TTC549 (cell line): ENCODE measurements at regions not wholly inside any gene's neighbourhood (a gene's known extent, or its start where the extent isn't known, plus 50 kb on each side); places are given as distances from the start of the nearest gene placed in this dataset.
"Not testable (repeated sequence)": the region's sequence is repeated elsewhere in the genome, so short reads cannot be mapped to it uniquely, and the experiment has no call there.

ENCODE experiments used
- FAIRE-seq: peaks from 2 replicates; lab custom pipeline; 2012; peaks lifted over from hg19 to GRCh38; lab: Jason Lieb, UNC

- no peak for FAIRE-seq
These were observed 94.2 kb downstream of the OLIG3 start for GRCh38 chr6:137399881-137400443.

GRCh38 chr6:137395316-137395715 is 98.9 kb downstream of the OLIG3 start:
- no peak for FAIRE-seq

DNA sequence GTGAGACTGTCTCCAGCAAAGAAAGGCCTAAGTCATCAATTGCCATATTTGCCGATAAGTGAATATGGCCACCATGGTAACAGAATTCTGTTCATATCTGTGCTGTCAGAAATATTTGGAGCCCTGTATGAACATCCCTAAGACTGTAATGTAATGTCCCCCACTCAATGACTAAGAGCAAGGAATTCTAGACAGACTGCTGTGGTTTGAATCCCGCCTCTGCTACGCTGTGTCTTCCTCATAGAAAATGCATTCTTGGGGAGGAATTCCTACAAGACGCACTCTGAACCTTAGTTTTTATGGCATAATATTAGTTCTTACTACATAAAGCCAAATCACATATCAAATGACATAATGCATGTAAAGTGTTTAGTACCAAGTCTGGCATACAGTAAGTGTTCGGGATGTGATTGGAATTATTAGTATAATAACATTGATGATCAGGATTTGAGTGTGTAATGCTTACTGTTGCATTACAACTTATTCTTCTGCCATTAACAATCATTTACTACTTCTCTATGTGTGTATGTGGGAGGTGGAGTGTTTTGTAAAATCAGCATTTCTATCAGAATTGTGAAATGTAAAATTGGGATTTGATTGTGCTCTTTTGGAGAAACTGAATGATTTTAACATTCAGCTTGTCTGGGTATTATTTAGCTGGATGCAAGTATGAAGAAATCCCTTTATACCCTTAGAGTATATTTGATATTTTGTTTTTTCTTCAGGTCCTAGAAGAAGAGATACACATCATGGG is 103.0 kb downstream of the OLIG3 start:
- FAIRE-seq: no peak

DNA sequence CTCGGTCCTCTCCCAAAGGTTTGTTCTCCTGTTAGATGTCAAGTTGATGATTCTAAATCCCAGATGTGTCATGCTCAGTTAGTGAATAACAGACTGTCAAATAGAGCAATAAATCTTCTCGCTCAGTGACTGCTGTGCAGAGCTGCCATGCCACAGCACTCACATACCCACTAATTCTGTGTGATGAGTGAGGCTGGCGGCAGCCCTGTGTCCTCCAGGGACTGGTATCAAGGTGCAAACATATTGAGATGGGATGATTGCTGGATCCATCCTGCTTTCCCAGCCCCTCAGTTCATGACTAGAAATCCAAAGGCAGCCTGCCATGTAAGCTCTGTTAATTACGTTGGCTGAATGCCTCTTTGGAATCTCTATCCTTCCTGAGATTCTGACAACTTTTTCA is 103.9 kb downstream of the OLIG3 start:
- FAIRE-seq: no peak

- FAIRE-seq: no peak
These were observed 105.0 kb downstream of the OLIG3 start for GRCh38 chr6:137389150-137389704.

- no peak for FAIRE-seq
These were observed 107.0 kb downstream of the OLIG3 start for GRCh38 chr6:137387096-137387764.

DNA sequence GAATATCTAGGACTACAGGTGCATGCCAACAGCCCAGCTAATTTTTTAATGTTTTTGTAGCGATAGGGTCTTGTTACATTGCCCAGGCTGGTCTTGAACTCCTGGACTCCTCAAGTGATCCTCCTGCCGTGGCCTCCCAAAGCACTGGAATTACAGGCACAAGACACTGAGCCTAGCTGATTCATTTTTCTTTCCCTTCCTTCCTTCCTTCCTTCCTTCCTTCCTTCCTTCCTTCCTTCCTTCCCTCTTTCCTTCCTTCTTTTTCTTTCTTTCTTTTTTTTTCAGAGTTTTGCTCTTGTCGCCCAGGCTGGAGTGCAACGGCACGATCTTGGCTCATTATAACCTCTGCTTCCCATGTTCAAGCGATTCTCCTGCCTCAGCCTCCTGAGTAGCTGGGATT is 110.9 kb downstream of the OLIG3 start:
- FAIRE-seq: not testable (repeated sequence)

GRCh38 chr6:137378090-137378369 is 116.2 kb downstream of the OLIG3 start:
- no peak for FAIRE-seq

- FAIRE-seq: no peak
These were observed 120.9 kb downstream of the OLIG3 start for GRCh38 chr6:137373296-137373695.

GRCh38 chr6:137372532-137372931 is 121.7 kb downstream of the OLIG3 start:
- FAIRE-seq: no peak

- FAIRE-seq: no peak
These were observed 122.6 kb downstream of the OLIG3 start for GRCh38 chr6:137371634-137372016.

GRCh38 chr6:137370871-137371633 is 123.1 kb downstream of the OLIG3 start:
- no peak for FAIRE-seq

GRCh38 chr6:137369136-137369535 is 125.1 kb downstream of the OLIG3 start:
- no peak for FAIRE-seq

DNA sequence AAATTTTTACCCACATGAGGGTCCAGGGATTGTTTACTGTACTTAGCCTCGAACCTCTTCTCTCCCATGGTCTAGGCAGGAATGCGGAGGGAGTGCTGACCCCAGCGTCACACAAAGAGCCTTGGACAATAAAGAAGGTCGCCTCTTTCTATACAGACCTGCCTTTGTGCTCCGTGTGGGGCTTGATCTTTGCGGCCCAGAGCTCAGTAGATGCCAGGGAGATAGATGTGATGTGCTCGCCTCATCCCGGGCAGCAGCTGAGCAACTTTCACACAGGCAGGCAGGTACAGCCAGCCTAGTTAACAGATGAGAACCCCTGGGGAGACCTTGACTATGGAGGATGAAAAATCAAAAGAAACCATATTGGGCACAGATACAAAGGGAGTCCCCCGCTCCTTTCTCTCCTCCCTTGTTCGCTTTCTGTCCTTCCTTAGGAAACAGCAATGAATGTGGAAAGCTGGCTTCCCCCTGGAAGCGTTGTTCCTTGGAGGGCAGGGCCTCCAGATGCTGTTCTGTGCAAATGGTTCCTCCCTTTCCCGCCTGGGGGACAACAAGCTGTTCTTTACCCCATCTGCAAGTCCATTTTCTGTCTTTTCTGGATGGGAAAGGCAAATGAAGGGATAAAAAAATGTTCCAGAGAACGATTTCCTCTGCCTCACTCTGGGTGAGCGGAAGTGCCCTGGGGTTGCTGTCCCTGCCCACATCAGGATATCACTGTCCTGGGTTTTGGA is 128.3 kb downstream of the OLIG3 start:
- FAIRE-seq: no peak

DNA sequence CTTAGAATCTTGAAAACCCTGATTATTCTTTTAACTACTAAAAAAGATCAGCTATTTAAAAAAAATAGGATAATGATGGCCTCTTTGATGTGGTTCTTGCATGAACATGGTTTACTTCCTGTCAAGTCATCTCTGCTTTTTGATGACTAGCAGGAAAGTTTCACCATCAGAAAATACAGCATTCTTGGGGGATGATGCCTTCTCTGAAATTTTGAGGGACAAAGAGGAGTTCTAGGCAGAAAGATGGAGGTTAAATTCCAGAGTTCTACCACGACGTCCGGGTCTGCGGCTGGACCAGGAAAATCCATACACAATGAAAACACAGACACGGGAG is 130.4 kb downstream of the OLIG3 start:
- FAIRE-seq: peak; percentile 96

DNA sequence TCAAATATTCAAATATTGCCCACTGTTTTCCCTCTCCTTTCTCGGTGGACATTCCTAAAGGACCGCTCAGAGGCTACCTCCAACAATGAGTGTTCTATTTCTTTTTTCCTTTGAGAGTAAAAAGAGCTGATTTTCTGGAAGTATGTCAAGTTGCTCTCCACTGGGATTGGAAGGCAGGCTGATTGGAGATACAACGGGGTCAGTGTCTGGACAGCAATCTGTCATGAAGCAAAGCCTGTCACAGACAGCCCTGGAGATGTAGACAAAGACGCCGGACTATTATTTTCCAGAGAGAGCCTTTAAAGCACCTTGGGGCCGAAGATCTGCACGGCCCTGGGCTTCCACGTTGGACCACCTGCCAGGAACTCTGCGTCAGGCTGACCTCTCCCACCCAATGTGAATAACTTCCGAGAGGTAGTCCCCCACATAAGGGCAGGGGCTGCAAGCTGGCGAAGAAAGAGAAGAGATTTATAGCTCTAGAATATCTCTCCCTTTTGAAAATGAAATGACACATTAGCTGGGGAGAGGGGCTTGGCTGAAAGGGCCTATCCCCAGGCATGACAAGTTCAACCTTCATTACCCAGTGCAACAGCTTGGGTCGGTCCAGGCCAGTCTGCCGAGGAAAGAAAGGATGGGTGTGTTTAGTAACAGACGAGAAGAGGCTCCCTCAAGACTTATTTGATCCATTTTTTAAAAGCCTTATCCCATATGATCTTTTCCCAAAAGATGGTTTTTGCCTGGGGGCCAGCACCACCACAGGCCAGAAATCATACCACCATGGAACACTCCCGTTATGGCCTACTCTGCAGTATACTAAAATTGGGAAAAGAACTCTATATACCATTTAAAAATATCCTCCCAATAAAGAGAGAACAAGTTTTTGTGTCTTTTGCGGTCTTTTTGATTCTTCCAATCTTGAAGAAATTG is 131.1 kb downstream of the OLIG3 start:
- no peak for FAIRE-seq

DNA sequence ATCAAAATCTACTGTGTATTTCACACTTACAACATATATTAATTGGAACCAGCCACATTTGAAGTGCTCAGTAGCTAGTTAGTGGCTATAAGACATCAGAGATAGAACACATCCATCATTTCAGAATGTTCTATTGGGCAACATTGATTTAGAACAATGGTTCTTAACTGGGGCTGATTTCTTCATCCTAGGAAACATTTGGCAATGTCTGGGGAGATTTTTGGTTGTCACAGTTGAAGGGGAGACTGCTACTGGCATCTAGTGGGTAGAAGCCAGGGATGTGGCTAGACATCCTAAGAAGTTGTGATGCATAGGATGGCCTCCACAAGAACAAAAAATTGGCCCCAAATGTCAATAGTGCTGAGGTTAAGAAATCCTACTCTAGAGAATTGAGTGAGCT is 132.5 kb downstream of the OLIG3 start:
- peak; percentile 95 for FAIRE-seq

DNA sequence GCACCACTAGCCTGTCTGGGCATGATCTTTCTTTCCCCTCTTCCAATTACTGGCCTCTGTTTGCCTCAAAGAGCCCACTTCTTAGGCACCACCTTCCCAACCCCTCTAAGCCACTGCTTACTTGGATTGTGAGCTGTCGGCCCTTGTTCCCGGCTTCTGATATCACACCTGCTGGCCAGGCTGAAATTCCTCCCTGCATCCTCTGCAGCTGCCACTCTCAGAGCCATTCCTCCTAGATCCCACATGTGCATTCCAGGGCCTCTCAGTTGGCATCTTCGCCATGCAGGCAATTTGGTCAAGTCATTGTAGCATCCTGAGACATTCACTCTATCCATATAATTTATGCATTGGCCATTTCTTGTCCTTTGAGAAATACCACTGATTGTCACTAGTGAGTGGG is 135.9 kb downstream of the OLIG3 start:
- peak; percentile 97 for FAIRE-seq

- no peak for FAIRE-seq
These were observed 136.3 kb downstream of the OLIG3 start for GRCh38 chr6:137357948-137358266.

GRCh38 chr6:137357263-137357947 is 136.8 kb downstream of the OLIG3 start:
- FAIRE-seq: no peak
